GM12874 (cell line): ENCODE measurements at regions not wholly inside any gene's neighbourhood (a gene's known extent, or its start where the extent isn't known, plus 50 kb on each side); places are given as distances from the start of the nearest gene placed in this dataset.

Experiments used
- TF ChIP-seq, protein P1 (sequence below): IDR thresholded peaks from 2 replicates; pipeline ENCODE4 v1.5.1; 2011; ENCODE audit warnings: low read depth, mild to moderate bottlenecking, control low read depth, low read length, moderate library complexity; ENCODE audit not compliant: insufficient read depth

DNA sequence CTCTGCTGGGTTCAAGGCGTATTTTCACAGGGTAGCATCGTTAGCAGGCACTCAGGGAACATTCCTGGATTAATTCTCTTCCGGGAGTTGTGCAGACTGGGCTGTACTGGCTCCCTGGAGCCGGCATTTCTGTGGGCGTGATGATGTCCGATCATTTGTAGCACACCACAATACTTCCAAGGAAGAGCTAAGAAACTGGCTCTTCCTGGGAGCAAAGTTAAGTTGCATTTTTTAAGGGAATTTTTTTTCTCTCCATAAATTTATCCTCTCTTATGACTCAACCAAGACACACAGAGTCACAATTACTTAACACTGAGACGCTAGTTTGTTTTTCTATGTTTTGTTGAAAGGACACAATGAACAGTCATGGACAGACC is 211.6 kb upstream of the FOXF1 start:
- TF ChIP-seq, protein P1, sequence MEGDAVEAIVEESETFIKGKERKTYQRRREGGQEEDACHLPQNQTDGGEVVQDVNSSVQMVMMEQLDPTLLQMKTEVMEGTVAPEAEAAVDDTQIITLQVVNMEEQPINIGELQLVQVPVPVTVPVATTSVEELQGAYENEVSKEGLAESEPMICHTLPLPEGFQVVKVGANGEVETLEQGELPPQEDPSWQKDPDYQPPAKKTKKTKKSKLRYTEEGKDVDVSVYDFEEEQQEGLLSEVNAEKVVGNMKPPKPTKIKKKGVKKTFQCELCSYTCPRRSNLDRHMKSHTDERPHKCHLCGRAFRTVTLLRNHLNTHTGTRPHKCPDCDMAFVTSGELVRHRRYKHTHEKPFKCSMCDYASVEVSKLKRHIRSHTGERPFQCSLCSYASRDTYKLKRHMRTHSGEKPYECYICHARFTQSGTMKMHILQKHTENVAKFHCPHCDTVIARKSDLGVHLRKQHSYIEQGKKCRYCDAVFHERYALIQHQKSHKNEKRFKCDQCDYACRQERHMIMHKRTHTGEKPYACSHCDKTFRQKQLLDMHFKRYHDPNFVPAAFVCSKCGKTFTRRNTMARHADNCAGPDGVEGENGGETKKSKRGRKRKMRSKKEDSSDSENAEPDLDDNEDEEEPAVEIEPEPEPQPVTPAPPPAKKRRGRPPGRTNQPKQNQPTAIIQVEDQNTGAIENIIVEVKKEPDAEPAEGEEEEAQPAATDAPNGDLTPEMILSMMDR, result no peak

DNA sequence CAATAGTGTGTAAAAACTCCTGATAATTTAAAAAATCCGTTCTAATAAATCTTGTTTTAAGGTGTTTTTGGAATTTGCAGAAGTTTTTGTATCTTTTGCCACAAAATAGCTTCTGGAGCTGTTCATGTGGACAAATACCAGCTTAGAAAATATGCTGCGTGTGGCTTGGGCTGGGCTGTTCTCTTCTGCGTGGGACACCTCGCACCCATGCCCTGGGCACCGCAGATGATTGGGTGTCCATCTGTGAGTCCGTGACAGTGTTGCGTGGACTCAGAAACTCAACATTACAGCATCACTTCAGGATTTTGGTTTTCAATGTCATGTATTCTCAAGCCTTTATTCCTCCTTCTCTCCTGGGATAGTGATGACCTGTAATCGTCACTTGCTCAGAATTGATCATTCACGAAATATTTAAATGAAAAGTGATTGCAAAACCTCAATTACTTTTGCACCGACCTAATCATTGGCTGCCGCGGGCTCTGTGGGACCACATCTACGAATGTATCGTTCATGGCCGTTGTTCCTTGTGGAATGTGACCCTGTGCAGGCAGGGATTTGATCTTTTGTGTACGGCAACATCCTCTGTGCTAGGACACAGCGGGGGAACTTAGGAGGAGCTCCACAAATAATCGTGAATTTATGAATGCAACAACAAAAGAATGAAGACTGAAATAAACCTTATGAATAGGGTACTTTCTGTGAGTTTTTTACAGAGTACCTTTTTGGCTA is 210.3 kb upstream of the FOXF1 start:
- TF ChIP-seq, protein P1, result no peak

DNA sequence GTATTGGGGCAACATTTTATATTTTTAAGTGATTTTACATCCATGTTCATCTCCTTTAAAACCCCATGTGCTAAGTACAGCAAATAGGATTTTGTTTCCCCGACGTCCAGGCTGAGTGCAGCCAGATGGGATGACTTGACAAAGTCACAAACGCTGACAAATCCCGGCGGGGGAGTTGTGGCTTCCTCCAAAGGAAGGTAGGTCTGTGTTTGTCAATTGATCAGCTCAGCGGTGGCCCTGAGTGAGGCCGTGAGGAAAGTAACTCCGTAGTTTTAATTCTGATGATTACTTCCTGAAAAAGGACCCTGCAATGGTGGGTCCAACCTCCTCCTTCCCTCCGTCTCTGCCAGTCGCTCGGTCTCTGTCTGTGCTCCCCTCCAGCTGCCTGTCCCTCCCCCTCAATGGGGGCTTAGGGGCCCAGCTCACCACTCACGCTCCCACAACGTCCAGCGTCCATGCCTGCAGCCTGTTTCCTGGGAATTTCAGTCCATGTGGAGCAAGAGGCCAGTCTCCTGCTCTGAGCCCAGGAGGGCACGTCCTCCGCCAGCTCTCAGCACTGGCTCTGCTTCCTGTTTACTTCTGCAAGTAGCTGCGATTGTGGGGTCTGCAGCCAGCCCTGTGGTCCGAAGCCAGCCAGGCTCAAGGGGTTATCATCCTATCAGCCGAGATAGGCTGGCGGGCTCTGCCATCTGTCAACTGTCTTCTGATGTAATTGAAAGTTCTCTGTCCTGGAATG is 209.4 kb upstream of the FOXF1 start:
- TF ChIP-seq, protein P1, result no peak

DNA sequence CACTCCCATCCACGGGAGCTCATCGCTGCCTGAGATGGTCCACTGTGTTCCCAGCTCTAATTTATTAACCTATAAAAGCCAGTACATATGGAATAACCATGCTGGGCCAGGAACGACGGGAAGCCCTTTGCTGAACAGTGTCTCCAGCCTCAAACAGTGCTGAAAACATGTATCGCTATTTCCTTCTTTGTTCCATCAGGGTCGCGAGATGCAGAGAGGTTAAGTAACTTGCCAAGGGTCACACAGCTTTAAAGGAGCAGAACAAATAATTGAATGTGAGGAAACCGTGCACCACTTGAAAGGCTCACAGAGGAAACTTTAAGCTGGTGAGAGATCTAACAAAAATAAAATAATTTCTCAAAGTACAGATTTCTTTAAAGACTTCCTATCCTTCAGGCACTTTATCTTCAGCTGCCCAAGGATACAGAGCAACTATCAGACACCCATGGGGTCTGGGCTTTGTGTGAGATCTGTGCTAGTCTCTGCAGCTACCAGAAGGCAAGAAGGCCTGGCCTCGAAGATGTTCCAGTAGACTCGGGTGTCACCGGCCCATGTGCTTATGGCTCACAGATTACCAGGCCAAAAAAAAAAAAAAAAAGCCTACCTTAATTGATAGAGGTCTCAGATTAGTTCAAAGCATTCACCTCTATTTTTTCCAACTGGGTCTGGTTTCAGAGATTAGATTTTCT is 207.8 kb upstream of the FOXF1 start:
- TF ChIP-seq, protein P1, result no peak

DNA sequence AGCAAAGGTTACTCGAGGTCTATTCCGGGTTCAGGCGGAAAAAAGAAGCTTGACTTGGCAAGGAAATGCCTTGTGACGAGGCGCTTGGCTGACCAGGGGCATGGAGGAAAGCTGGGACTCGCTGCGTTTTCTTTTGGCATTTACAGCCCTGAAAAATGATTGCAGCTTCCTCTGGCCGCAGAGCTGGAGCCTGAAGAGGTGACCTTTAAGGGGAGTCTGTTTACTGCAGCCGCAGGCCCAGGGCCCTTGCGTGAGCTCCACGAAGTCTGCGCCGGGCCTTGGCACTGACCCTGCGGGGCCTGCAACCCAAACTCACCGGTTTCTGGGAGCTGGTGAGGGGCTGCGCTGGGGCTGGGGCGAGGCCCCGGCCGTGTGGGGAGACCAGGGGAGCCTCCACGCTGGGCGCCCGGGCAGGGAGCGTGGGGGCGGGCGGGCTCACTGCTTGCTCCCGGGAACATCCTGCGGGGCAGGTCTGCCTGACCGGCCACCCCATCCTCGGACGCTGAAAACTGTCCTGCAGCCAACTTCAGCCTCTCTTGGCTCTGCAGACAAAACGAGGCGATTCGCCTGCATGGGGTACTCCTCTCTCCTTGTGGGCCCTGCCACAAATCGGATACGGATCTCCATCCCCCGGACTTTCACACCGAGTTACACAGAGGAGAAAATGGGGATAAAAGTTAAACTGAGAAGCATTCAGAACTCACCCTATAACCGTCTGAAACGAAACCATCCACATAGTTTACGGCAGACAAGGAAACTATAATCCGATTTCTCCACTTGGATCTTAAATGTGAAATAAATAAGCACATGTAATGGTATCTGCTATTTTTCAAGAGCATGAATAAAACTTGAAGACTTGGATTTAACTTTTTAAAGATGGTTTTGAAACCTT is 206.3 kb upstream of the FOXF1 start:
- TF ChIP-seq, protein P1, result no peak

DNA sequence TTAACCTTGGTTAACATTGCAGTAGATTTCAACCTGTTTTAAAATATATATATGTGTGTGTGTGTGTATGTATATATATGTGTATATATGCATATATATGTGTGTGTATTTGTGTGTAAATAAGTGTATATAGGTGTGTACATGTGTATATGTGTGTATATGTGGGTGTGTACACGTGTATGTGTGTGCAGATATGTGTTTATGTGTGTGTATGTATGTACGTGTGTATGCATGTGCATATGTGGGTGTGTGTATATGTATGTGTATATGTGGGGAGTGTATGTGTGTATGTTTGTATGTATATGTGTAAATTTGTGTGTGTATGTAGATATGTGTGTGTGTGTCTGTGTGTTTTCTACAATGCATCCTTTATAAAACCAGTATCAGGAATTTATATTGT is 205.5 kb upstream of the FOXF1 start:
- TF ChIP-seq, protein P1, result no peak

DNA sequence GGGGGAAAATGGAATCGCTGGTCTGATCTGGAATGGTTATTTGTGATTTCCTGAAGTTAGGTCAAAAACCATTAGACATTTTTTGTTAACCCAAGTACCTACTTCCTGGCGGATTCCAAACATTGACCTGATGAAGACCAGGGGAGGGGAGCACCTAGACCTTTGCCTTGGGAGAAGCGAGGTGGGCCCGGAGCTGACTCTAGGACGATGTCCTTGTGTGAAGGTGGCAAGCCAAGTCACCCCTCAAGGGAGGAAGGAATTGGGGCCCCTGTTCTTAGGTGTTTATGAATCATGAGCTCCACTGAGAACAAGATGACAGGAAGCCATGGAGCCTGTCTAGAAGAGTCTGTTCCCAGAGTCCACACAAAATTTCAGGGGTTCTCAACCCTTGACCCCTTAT is 204.9 kb upstream of the FOXF1 start:
- TF ChIP-seq, protein P1, result no peak
